ENCODE measurements at regions not wholly inside any gene's neighbourhood (a gene's known extent, or its start where the extent isn't known, plus 50 kb on each side); places are given as distances from the start of the nearest gene placed in this dataset.

DNA sequence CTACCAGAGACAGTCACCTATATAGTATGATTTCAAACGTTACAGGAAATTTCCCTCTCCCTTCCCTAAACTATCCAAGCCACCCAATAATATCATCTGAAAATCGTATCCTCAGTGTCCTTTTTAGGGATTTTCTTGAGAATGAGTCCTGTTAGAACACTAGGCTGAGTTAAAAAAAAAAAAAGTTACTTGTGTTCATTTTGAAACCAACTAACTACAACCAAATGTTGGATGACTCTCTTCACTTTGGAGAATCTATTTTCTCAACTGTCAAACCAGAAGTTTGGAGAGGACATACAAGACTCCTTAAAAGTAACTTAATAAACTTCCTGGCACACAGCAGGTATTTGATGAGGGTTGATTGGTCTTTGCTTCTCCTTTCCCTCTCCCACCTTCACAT is 183.2 kb upstream of the SESN3 start:
- TF ChIP-seq, protein P1, sequence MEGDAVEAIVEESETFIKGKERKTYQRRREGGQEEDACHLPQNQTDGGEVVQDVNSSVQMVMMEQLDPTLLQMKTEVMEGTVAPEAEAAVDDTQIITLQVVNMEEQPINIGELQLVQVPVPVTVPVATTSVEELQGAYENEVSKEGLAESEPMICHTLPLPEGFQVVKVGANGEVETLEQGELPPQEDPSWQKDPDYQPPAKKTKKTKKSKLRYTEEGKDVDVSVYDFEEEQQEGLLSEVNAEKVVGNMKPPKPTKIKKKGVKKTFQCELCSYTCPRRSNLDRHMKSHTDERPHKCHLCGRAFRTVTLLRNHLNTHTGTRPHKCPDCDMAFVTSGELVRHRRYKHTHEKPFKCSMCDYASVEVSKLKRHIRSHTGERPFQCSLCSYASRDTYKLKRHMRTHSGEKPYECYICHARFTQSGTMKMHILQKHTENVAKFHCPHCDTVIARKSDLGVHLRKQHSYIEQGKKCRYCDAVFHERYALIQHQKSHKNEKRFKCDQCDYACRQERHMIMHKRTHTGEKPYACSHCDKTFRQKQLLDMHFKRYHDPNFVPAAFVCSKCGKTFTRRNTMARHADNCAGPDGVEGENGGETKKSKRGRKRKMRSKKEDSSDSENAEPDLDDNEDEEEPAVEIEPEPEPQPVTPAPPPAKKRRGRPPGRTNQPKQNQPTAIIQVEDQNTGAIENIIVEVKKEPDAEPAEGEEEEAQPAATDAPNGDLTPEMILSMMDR (IDR thresholded peaks at IDR 0.05) = no peak
- TF ChIP-seq POLR2A (IDR thresholded peaks at IDR 0.05) = no peak

Measured in lower leg skin (tissue), 3 donors.